Peyer's patch (tissue), 4 donors: ENCODE measurements at regions not wholly inside any gene's neighbourhood (a gene's known extent, or its start where the extent isn't known, plus 50 kb on each side); places are given as distances from the start of the nearest gene placed in this dataset.

Experiments
- POLR2A ChIP-seq, 2 donors: fragments of 450-650 bp; IDR thresholded peaks; one replicate each; pipeline ENCODE4 v1.5.1; 2017; ENCODE audit warnings: antibody characterized with exemption in 2 of 2, mild to moderate bottlenecking in 2 of 2, moderate library complexity in 2 of 2
- TF ChIP-seq, protein P1 (sequence below), 6 experiments: fragments of 450-650 bp in 4 of 6; fragments of 200-600 bp in 2 of 6; sonication (generic) in 1 of 6; IDR thresholded peaks; one replicate each; pipeline ENCODE4 v1.5.1; 2017 to 2019; ENCODE audit warnings: antibody characterized with exemption in 6 of 6, mild to moderate bottlenecking in 3 of 6, moderate library complexity in 1 of 6

DNA sequence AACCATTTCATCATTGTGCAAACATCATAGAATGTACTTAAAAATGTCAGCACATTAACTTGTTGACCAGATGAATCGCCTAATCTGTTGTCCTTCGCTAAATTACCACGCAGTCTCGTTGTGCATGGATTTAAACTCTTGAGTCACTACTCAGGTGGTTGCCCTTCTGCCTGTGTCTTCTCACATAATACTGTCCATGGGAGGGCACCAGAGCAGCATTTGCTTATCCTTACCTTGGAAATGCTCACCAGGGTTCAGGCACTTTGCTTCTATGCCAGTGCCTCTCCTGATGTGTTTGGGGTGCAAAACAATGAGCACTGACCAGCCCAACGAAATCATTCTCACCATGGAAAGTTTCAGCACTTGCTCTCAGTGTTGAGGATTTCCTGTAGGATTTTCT lies 559.9 kb downstream of the RWDD3 start:
- TF ChIP-seq, protein P1, sequence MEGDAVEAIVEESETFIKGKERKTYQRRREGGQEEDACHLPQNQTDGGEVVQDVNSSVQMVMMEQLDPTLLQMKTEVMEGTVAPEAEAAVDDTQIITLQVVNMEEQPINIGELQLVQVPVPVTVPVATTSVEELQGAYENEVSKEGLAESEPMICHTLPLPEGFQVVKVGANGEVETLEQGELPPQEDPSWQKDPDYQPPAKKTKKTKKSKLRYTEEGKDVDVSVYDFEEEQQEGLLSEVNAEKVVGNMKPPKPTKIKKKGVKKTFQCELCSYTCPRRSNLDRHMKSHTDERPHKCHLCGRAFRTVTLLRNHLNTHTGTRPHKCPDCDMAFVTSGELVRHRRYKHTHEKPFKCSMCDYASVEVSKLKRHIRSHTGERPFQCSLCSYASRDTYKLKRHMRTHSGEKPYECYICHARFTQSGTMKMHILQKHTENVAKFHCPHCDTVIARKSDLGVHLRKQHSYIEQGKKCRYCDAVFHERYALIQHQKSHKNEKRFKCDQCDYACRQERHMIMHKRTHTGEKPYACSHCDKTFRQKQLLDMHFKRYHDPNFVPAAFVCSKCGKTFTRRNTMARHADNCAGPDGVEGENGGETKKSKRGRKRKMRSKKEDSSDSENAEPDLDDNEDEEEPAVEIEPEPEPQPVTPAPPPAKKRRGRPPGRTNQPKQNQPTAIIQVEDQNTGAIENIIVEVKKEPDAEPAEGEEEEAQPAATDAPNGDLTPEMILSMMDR (IDR thresholded peaks at IDR 0.05): no peak
- TF ChIP-seq POLR2A (IDR thresholded peaks at IDR 0.05): no peak
